ENCODE measurements at regions not wholly inside any gene's neighbourhood (a gene's known extent, or its start where the extent isn't known, plus 50 kb on each side); places are given as distances from the start of the nearest gene placed in this dataset.
A peak's percentile ranks its signal among the peaks of the same experiment; 100 is the strongest.

GRCh38 chr14:80146941-80147340 lies 64.4 kb downstream of the DIO2 start:
- no peak for DNase-seq

GRCh38 chr14:80136358-80136757 lies 74.9 kb downstream of the DIO2 start:
- no peak for DNase-seq

GRCh38 chr14:80135305-80136088 lies 75.8 kb downstream of the DIO2 start:
- no peak for DNase-seq

DNA sequence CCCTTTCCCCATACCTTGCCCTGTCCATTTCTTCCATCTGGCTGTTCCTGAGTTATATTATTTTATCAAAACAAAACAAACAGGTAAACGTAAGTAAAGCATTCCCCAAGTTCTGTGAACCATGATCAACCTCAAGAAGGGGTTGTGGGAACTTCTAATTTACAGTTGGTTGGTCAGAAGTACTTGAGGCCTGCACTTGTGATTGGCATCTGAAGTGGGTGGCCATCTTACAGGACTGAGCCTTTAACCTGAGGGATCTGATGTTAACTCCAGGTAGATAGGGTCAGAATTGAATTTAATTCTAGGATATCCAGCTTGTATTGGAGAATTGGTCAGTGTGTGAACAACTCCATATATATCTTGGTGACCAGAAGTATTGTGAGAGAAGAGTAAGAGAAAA lies 77.0 kb downstream of the DIO2 start:
- DNase-seq = no peak

DNA sequence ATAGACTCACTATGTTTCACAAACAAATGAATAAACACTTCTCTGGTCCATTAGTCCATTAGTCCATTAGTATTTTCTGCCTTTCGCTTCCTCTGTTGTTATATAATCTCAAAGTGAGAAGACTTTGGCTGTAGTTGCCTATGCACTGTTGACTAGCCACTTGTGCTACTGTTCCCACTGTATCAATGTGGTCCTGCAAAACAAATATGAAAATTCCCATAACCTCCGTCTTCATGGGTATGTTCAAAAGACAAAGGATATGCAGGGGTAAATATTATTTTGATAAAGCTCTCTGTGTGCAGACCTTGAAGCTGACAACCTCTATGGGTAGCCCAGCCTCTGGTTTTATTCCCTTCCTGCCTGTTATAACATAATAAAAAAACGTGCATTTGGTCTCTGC lies 77.8 kb downstream of the DIO2 start:
- no peak for DNase-seq

- no peak for DNase-seq
Observed at GRCh38 chr14:80127466-80127865, 83.8 kb downstream of the DIO2 start.

- no peak for DNase-seq
Observed at GRCh38 chr14:80124794-80125193, 86.5 kb downstream of the DIO2 start.

DNA sequence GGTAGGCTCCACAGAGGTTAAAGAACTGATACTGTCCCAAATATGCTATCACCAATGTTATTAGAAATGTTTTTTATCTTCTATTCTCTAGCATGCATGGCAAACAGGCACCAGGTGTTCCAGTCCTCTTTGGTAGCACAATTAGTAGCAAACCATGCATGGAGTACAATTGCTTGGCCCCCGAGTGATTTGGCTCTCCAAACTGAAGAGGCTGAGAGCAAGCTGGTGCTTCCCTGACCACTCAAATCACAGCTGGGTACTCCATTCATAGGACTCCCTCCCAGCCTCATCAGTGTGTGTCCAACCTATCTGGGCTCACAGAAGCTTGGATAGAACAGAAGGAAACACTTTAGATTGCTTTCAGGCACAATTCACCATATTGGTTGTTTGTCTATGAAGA lies 93.4 kb downstream of the DIO2 start:
- DNase-seq = no peak

- DNase-seq = no peak
Observed at GRCh38 chr14:80116157-80116556, 95.1 kb downstream of the DIO2 start.

DNA sequence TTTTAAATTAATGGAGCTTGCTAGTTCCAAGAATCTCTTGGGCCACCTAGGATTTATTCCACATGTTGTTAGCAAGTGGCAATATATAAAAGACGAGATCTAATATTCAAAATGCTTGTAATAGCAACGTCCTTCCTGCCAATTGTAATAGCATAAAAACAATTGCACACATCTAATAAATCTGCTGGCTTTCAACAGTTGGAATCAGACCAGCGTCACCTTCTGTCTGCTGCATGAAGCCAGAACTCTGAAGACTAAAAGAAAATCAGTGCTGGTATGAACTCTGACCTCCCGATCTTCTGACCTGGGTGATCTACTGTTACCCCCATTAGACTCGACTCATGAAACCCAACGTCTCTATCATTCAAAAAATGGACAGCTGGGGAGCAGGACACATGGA lies 100.6 kb downstream of the DIO2 start:
- no peak for DNase-seq

GRCh38 chr14:80109055-80109454 lies 102.2 kb downstream of the DIO2 start:
- no peak for DNase-seq

DNA sequence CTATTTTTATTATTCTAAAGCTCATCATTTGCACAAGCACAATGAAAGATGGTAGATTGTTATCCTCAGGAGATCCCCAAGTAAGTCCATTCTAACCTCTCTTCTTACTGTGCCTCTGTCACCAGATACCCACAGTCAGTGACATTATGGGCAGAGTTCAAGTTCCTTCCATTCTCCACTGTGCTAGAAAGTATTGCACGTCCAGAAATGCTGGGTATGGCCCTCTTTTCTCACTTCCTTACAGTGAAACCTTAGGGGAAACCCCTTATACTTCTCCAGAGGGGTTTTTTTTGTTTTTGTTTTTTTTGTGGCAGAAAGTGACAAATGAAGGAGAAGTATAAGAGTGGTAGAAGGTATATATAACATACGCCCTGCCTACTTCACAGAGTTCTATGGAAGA lies 102.9 kb downstream of the DIO2 start:
- DNase-seq = no peak

GRCh38 chr14:80105488-80105994 lies 105.8 kb downstream of the DIO2 start:
- DNase-seq = no peak

- no peak for DNase-seq
Observed at GRCh38 chr14:80101835-80102234, 109.5 kb downstream of the DIO2 start.

DNA sequence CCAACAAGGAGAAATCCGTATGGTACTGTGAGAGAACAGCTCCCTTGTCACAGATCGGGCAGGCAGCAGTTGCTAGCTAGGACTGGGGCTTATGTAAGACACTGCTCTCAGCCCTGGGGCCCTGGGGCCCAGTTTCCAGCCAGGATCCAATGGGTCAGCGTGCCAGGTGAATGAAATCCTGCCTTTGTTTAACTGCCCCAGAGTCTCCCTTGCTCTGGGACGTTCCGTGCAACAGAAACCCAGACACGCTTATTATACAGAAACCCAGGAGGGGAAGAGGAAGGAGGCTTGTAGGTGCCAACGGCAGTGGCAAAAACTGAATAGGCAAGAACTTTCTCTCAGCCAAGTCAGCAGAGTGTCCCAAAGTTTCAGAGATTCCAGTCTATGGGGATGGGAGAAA lies 110.6 kb downstream of the DIO2 start:
- no peak for DNase-seq

- no peak for DNase-seq
Observed at GRCh38 chr14:80095623-80096022, 115.7 kb downstream of the DIO2 start.

- DNase-seq = no peak
Observed at GRCh38 chr14:80087411-80087810, 123.9 kb downstream of the DIO2 start.

GRCh38 chr14:80084196-80084595 lies 127.1 kb downstream of the DIO2 start:
- DNase-seq = no peak

- DNase-seq = no peak
Observed at GRCh38 chr14:80080601-80081000, 130.7 kb downstream of the DIO2 start.

- peak; percentile 22 for DNase-seq
Observed at GRCh38 chr14:80078501-80078900, 132.8 kb downstream of the DIO2 start.

DNA sequence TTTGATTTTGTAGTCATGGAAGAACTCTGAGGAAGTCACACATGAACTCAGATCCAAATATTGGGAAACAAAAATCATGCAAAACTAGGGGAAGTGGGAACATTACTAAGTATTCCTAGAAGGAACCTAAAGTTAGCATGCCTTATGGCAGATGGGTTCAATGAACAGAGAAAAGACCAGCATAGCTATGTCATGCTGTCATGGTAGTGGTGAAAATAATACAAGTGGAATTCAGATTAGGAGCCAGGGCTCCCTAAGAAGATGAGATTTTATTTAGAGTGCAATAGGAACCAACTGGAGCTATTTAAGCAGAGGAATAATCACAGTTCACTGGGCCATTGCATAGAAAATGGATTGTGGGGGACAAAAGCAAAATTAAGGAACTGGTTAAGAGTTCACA lies 134.0 kb downstream of the DIO2 start:
- no peak for DNase-seq

DNA sequence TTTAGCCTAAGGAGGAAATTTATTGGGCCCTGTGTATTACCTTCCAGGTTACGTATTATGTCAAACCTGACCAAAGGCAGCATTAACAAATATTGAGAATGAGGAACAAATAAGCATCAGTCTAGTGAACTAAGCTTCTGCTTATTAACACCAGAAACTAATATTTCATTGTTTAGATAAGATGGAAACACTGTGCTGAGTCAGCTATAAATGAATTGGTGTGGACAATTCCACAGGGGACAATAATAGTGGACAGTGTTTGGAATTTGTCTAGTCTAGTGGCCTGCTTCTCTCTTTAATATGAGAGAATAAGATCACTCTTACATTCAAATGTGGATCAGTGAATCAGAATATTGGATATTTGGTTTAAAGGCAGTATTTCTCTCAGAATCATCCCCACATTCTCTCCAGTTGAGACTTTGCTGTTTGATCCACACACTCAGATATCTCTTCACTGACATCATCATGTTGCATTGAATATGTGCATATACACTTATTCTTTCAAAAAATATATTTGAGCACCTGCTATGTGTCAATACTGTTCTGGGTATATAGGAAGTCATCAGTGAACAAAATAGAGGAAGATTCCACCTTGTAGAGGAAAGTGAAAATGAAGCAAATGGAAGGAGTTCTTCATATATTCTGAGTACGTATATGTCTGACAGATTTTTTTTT lies 136.3 kb downstream of the DIO2 start:
- no peak for DNase-seq

GRCh38 chr14:80059041-80059440 lies 152.3 kb downstream of the DIO2 start:
- DNase-seq = no peak

DNA sequence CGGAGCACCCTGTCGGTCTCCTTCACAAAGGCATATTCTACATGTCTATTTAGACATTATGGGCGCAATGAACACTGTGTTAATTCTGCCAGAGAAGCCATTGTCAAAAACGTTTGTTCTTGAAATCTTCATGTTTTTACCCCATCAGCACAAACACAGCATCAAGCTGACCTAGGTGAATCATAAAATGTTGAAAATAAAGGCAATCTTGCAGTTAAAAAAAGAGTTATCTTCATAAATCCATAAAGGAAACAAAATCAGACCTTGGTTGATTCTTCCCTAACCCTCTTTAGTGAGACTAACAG lies 154.9 kb downstream of the DIO2 start:
- DNase-seq = no peak

Measured in DMS 273 treated with DMSO at 0.1 percent for 48 hours (cell line).